OCI-M1 (cell line): ENCODE measurements at regions not wholly inside any gene's neighbourhood (a gene's known extent, or its start where the extent isn't known, plus 50 kb on each side); places are given as distances from the start of the nearest gene placed in this dataset.

Experiments used
- DNase-seq: peaks from one replicate; lab custom pipeline; 2025; lab: John Stamatoyannopoulos, UW

- DNase-seq = no peak
Observed at GRCh38 chr2:234764372-234764771, 187.4 kb upstream of the SH3BP4 start.

GRCh38 chr2:234763002-234763873, 188.6 kb upstream of the SH3BP4 start:
- DNase-seq = no peak

GRCh38 chr2:234761910-234762309, 189.9 kb upstream of the SH3BP4 start:
- DNase-seq = no peak

- DNase-seq = no peak
Observed at GRCh38 chr2:234754126-234754525, 197.7 kb upstream of the SH3BP4 start.

- DNase-seq = no peak
Observed at GRCh38 chr2:234753701-234754100, 198.1 kb upstream of the SH3BP4 start.

GRCh38 chr2:234752966-234753365, 198.9 kb upstream of the SH3BP4 start:
- no peak for DNase-seq

GRCh38 chr2:234751275-234751973, 200.4 kb upstream of the SH3BP4 start:
- DNase-seq = no peak

GRCh38 chr2:234747833-234748559, 203.8 kb upstream of the SH3BP4 start:
- no peak for DNase-seq

GRCh38 chr2:234747032-234747431, 204.8 kb upstream of the SH3BP4 start:
- DNase-seq = no peak

- no peak for DNase-seq
Observed at GRCh38 chr2:234745347-234745746, 206.5 kb upstream of the SH3BP4 start.

GRCh38 chr2:234741976-234742375, 209.8 kb upstream of the SH3BP4 start:
- no peak for DNase-seq

GRCh38 chr2:234739061-234739460, 212.8 kb upstream of the SH3BP4 start:
- DNase-seq = no peak

- no peak for DNase-seq
Observed at GRCh38 chr2:234735829-234736228, 216.0 kb upstream of the SH3BP4 start.

- DNase-seq = no peak
Observed at GRCh38 chr2:234733795-234734600, 217.8 kb upstream of the SH3BP4 start.

- DNase-seq = no peak
Observed at GRCh38 chr2:234733093-234733489, 218.7 kb upstream of the SH3BP4 start.

- no peak for DNase-seq
Observed at GRCh38 chr2:234732404-234733092, 219.3 kb upstream of the SH3BP4 start.

GRCh38 chr2:234731236-234731635, 220.6 kb upstream of the SH3BP4 start:
- DNase-seq = no peak

- DNase-seq = no peak
Observed at GRCh38 chr2:234730066-234730640, 221.7 kb upstream of the SH3BP4 start.

- DNase-seq = no peak
Observed at GRCh38 chr2:234725528-234726264, 226.1 kb upstream of the SH3BP4 start.

- no peak for DNase-seq
Observed at GRCh38 chr2:234724850-234725249, 227.0 kb upstream of the SH3BP4 start.
